Mucosa of gallbladder (tissue), 1 donor: ENCODE measurements at regions not wholly inside any gene's neighbourhood (a gene's known extent, or its start where the extent isn't known, plus 50 kb on each side); places are given as distances from the start of the nearest gene placed in this dataset.

ENCODE experiments used
- DNase-seq: peaks from one replicate; pipeline ENCODE4 v3.0.0-alpha.2; 2020; ENCODE audit warnings: low spot score
- donor health status: DM: no; HTN: no; CAD: no.

GRCh38 chr5:109917154-109917546, 227.4 kb downstream of the MAN2A1 start:
- no peak for DNase-seq

- DNase-seq = no peak
These were observed 228.2 kb downstream of the MAN2A1 start for GRCh38 chr5:109917966-109918365.

- no peak for DNase-seq
These were observed 231.0 kb downstream of the MAN2A1 start for GRCh38 chr5:109920736-109921135.

- DNase-seq = no peak
These were observed 232.1 kb downstream of the MAN2A1 start for GRCh38 chr5:109921735-109922380.

- DNase-seq = no peak
These were observed 232.8 kb downstream of the MAN2A1 start for GRCh38 chr5:109922381-109922995.

- no peak for DNase-seq
These were observed 233.5 kb downstream of the MAN2A1 start for GRCh38 chr5:109923205-109923604.

GRCh38 chr5:109924237-109925107, 234.7 kb downstream of the MAN2A1 start:
- DNase-seq = no peak

GRCh38 chr5:109927639-109928038, 237.9 kb downstream of the MAN2A1 start:
- DNase-seq = no peak

GRCh38 chr5:109928046-109928445, 238.3 kb downstream of the MAN2A1 start:
- DNase-seq = no peak

- DNase-seq = no peak
These were observed 239.1 kb downstream of the MAN2A1 start for GRCh38 chr5:109928811-109929210.

GRCh38 chr5:109929376-109929775, 239.6 kb downstream of the MAN2A1 start:
- DNase-seq = no peak

- no peak for DNase-seq
These were observed 240.2 kb downstream of the MAN2A1 start for GRCh38 chr5:109929911-109930310.

GRCh38 chr5:109931049-109931780, 241.5 kb downstream of the MAN2A1 start:
- no peak for DNase-seq

- DNase-seq = no peak
These were observed 246.2 kb downstream of the MAN2A1 start for GRCh38 chr5:109935833-109936490.

GRCh38 chr5:109936996-109937395, 247.3 kb downstream of the MAN2A1 start:
- no peak for DNase-seq

GRCh38 chr5:109937951-109938350, 248.2 kb downstream of the MAN2A1 start:
- DNase-seq = no peak

GRCh38 chr5:109938453-109938852, 248.7 kb downstream of the MAN2A1 start:
- no peak for DNase-seq

GRCh38 chr5:109939116-109939682, 249.5 kb downstream of the MAN2A1 start:
- no peak for DNase-seq

GRCh38 chr5:109942646-109943045, 252.9 kb downstream of the MAN2A1 start:
- DNase-seq = no peak

GRCh38 chr5:109943701-109944235, 254.0 kb downstream of the MAN2A1 start:
- no peak for DNase-seq

- DNase-seq = no peak
These were observed 254.7 kb downstream of the MAN2A1 start for GRCh38 chr5:109944461-109944860.
